ENCODE measurements at regions not wholly inside any gene's neighbourhood (a gene's known extent, or its start where the extent isn't known, plus 50 kb on each side); places are given as distances from the start of the nearest gene placed in this dataset.
"Not testable (repeated sequence)": the region's sequence is repeated elsewhere in the genome, so short reads cannot be mapped to it uniquely, and the experiment has no call there.

GRCh38 chr15:96213045-96213444, 117.5 kb upstream of the NR2F2 start:
- TF ChIP-seq CTCF (IDR thresholded peaks at IDR 0.05; ENCODE audit: poor library complexity, severe bottlenecking), result no peak
- Histone ChIP-seq H3K27ac (ENCODE audit: poor library complexity, severe bottlenecking) (no peak overlapping the region), H3K36me3 (ENCODE audit: low read depth) (no peaks in the 10 kb centered on the region), H3K9me3 (ENCODE audit: severe bottlenecking) (no peaks in the 10 kb centered on the region), H3K4me3 (ENCODE audit: severe bottlenecking) (no peak overlapping the region), H3K4me1 (ENCODE audit: insufficient read depth, poor library complexity, severe bottlenecking) (no peaks in the 10 kb centered on the region), H3K27me3 (ENCODE audit: insufficient read depth, poor library complexity, severe bottlenecking) (no peaks in the 10 kb centered on the region)
- no peak for ATAC-seq (ENCODE audit: low read depth)
- DNase-seq (ENCODE audit: low spot score), result no peak

GRCh38 chr15:96213896-96214295, 116.6 kb upstream of the NR2F2 start:
- no peak overlapping the region for H3K4me3 ChIP-seq (ENCODE audit: severe bottlenecking)

GRCh38 chr15:96216481-96216880, 114.0 kb upstream of the NR2F2 start:
- not testable (repeated sequence) for ATAC-seq (ENCODE audit: low read depth); H3K9me3 ChIP-seq (ENCODE audit: severe bottlenecking); H3K27ac ChIP-seq (ENCODE audit: poor library complexity, severe bottlenecking); H3K4me1 ChIP-seq (ENCODE audit: insufficient read depth, poor library complexity, severe bottlenecking); H3K4me3 ChIP-seq (ENCODE audit: severe bottlenecking); H3K27me3 ChIP-seq (ENCODE audit: insufficient read depth, poor library complexity, severe bottlenecking); H3K36me3 ChIP-seq (ENCODE audit: low read depth); DNase-seq (ENCODE audit: low spot score)

More at GRCh38 chr15:96213896-96214295, 116.6 kb upstream of the NR2F2 start:
- no peak for TF ChIP-seq CTCF (IDR thresholded peaks at IDR 0.05; ENCODE audit: poor library complexity, severe bottlenecking)
- ATAC-seq (ENCODE audit: low read depth) (no peak), DNase-seq (ENCODE audit: low spot score) (no peak)
- Histone ChIP-seq H3K36me3 (ENCODE audit: low read depth) (no peaks in the 10 kb centered on the region), H3K4me1 (ENCODE audit: insufficient read depth, poor library complexity, severe bottlenecking) (no peaks in the 10 kb centered on the region), H3K9me3 (ENCODE audit: severe bottlenecking) (no peaks in the 10 kb centered on the region), H3K27ac (ENCODE audit: poor library complexity, severe bottlenecking) (no peak overlapping the region), H3K27me3 (ENCODE audit: insufficient read depth, poor library complexity, severe bottlenecking) (no peaks in the 10 kb centered on the region)

DNA sequence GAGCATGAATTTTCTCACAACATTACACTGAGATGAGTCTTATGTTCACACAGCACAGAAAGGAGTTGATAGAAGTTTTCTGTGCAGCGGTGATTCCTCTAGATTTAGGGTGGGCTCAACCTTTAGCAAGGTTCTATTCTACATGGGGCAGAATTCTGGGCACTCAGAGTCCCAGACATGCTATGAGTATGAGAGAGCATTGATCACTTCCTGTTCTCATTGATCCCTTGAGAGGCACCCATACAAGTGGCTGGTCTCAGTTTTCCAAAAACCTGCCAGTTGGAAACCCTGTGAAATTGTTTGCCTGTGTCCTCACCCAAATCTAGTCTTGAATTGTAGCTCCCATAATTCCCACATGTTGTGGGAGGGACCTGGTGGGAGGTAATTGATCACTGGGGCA, 112.5 kb upstream of the NR2F2 start:
- no peaks in the 10 kb centered on the region for H3K4me1 ChIP-seq (ENCODE audit: insufficient read depth, poor library complexity, severe bottlenecking)
- no peak for TF ChIP-seq CTCF (IDR thresholded peaks at IDR 0.05; ENCODE audit: poor library complexity, severe bottlenecking)
- no peaks in the 10 kb centered on the region for H3K27me3 ChIP-seq (ENCODE audit: insufficient read depth, poor library complexity, severe bottlenecking)
- no peaks in the 10 kb centered on the region for H3K36me3 ChIP-seq (ENCODE audit: low read depth)
- H3K4me3 ChIP-seq (ENCODE audit: severe bottlenecking), result no peak overlapping the region
- no peak for ATAC-seq (ENCODE audit: low read depth)
- H3K27ac ChIP-seq (ENCODE audit: poor library complexity, severe bottlenecking), result no peak overlapping the region
- no peaks in the 10 kb centered on the region for H3K9me3 ChIP-seq (ENCODE audit: severe bottlenecking)
- DNase-seq (ENCODE audit: low spot score), result no peak

- DNase-seq (ENCODE audit: low spot score) (no peak), ATAC-seq (ENCODE audit: low read depth) (no peak)
- no peaks in the 10 kb centered on the region for H3K4me1 ChIP-seq (ENCODE audit: insufficient read depth, poor library complexity, severe bottlenecking)
- H3K4me3 ChIP-seq (ENCODE audit: severe bottlenecking), result no peak overlapping the region
- no peak overlapping the region for H3K27ac ChIP-seq (ENCODE audit: poor library complexity, severe bottlenecking)
- H3K27me3 ChIP-seq (ENCODE audit: insufficient read depth, poor library complexity, severe bottlenecking), result no peaks in the 10 kb centered on the region
- no peaks in the 10 kb centered on the region for H3K36me3 ChIP-seq (ENCODE audit: low read depth)
- TF ChIP-seq CTCF (IDR thresholded peaks at IDR 0.05; ENCODE audit: poor library complexity, severe bottlenecking), result no peak
- no peaks in the 10 kb centered on the region for H3K9me3 ChIP-seq (ENCODE audit: severe bottlenecking)
These were observed 111.7 kb upstream of the NR2F2 start for GRCh38 chr15:96218623-96219455.
